ENCODE measurements at regions not wholly inside any gene's neighbourhood (a gene's known extent, or its start where the extent isn't known, plus 50 kb on each side); places are given as distances from the start of the nearest gene placed in this dataset.

DNA sequence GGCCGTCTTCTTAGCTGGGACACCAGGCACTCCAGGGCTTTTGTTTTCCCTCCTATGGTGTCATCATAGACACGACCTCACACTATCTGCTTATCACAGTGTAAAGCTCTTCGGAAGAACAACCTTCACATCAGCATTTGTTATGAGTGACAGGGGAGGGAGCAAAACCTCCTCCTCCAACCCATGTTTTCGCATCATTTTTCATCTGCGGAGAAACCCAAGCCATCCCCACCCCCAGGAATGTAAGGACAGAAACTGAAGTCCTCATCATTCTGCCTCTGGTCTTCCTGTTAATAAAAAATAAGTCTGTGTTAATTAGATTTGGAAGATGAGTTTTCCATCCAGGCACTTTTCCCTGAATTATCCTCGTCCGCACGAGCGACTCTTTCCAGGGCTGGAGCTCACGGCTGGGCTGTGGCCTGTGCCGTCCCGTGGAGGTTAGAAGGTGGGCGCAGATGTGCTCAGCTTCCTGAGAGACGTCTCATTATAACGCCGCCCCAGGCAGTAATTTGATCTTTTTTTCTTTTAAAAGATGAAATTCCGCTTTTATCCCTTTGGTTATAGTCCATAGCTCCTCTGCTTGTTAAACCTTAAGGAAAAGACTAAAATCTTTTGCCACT is 101.6 kb upstream of the TMEM18 start:
- no peak for DNase-seq

DNA sequence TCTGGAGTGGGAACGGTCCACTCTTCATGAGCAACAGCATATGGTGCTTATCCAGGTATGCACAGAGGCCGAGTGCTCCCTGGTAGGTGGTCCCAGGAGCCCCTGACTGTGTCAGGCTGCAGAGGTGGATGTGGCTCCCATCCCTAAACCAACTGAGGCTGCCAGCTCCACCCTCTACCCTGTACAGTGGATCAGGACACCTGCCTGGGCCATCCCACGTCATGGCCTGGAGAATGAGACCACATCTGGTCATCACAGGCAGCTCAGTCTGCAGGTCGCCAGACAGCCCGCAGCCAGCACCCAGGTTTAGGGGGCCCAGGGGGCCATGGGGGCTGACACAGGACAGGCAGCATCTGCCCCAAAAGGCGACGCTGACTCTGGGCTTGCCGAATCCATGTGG is 100.3 kb upstream of the TMEM18 start:
- no peak for DNase-seq

DNA sequence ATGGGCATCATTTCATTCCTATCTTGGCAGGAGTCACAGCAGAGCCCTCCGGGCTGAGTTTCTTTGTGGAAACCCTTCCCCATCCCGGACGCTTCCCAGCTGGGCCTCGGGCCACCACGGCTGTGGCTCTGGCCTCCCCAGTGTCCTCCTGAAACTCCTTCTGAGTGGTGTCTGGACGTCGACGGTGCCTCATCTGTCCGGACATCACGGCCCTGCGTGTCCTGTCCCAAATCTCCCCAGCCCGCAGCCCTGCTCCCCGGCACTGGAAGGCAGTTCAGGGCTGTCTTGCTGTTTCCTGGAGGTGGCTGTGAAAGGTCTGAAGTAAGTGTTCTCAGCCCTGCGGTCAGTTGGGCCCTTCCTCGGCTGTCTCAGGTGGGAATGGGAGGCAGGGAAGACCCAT is 99.8 kb upstream of the TMEM18 start:
- DNase-seq: no peak

DNA sequence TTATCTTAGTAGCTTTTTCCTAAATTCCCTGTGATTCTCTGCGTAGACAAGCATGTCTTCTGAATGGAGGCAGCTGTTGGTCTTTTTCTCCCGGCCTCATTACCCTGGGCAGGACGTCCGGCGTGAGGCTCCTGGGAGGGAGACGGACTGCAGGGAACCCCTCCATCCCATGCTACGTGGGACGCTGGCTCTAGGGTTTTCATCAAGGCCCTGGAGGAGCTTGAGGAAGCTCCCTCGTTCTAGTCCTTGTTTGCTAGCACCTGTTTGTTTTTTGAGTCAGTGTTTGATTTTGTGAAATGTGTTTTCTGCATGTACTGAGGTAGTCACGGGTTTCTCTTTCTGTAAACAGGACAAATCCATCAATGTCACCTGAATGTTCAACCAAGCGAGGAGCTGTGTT is 99.3 kb upstream of the TMEM18 start:
- no peak for DNase-seq

DNA sequence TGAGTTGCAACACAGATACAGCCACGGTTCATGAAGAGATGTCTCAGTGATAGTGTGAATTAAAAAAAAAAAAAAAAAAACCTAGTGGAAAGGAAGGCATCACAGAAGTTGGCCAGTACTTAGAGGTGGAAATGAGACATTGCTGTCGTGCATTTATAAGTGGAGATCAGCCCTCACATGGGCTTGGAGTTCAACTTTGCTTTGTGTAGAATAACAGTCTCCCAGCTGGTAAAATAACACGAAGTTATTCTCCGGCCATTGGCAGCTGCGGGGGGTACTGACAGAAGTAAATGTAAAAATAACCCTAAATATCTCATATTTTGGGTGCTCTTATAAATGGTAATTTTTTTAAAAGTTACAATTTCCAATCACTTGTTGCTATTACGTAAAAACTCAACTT is 98.8 kb upstream of the TMEM18 start:
- no peak for DNase-seq

DNA sequence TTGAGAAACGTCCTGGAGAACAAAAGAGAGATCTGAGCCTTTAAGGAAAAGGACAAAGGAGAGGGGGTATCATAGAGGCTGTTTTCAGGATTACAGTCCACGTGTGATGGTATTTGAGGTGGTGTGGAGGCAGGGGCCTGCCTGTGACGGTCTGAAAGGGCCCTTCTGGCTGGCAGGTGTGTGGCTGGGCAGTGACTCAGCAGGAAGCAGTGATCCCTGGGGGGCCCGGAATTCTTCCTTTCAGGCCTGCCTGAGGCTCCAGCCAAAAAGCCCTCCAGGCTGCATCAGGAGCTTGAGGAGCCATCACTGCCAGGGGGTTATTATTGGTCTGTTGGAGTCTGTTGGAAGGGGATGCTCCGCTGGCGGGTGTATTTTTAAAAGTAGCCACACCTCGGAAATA is 97.2 kb upstream of the TMEM18 start:
- no peak for DNase-seq

DNA sequence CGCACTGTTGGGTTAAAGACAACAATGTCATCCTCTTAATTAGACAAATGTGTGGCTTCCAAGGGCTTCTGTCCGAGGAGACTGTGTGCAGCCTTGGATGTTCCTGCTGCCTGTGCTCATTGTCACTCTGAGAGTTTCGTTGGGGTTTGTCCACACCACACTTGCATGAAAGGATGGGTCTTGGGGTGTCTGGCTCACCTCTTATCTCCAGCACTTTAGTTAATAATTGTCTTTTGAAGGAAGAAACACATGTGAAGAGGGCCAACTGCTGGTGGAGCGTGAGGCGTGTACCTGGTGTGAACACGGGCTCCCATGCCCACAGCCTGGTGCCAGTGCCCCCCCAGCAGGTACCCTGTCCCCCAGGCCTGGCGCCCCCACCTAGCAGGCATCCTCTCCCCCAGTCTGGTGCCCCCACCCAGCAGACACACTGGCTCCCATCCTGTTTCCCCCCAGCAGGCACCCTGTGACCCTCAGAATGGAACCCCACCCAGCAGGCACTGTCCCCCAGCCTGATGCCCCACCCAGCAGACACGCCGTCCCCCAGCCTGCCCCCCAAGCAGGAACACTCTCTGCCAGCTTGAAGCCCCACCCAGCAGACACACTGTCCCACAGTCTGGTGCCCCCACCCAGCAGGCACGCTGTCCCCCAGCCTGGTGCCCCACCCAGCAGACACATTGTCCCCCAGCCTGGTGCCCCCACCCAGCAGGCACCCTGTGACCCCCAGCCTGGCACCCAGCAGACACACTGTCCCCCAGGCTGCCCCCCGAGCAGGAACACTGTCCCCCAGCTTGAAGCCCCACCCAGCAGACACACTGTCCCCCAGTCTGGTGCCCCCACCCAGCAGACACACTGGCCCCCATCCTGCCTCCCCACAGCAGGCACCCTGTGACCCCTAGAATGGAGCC is 96.3 kb upstream of the TMEM18 start:
- DNase-seq: no peak

DNA sequence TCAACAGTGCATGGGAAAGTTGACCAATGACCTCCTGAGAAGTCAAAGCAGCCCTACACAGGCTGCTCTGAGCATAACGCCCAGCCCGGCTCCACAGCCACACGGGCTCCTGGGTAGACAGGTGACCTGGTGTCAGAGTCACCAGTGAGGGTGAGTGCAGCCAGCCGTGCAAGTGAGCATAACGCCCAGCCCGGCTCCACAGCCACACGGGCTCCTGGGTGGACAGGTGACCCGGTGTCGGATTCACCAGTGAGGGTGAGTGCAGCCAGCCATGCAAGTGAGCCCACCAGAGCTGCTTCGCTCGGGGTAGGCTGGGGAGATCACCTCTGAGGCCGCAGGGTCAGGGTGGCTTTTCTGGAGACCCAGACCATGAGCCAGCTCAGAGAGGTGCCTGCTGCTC is 94.3 kb upstream of the TMEM18 start:
- no peak for DNase-seq

DNA sequence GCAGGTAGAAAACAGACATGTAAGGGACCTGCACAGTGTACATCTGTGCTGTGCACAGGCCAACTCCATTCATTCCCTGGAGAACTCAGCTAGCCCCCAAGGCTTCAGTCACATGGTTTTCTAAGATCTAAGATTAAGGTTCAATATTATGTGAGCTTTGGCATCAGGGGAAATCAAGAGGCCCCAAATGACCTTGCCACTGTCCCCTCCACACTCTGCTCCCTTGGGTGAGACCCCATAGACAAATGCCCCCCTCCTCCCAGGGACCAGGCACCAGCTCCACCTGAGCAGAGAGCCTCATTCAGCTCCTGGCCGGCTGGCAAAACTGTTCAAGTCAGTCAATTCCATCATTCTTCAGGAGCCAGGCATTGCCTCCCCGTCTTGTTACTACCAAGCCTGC is 93.6 kb upstream of the TMEM18 start:
- no peak for DNase-seq

DNA sequence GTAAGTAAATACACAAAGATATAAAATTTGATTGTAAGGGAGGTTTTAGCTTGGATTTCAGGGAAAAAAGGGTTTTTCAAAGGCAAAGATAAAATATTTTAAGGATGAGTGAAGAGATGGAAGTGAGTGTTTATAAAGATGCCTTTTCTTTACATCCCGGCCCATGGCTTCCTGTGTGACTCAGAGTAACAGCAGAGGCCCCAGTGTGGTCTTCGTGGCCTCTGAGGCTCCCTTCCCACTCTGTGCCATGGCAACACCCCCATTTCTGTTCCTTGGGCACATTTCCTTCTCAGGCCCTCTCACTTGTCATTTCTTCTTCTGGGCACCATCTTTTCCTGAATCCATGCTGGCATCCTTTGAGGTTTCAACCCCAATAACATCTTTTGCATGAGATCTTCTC is 92.6 kb upstream of the TMEM18 start:
- no peak for DNase-seq

DNA sequence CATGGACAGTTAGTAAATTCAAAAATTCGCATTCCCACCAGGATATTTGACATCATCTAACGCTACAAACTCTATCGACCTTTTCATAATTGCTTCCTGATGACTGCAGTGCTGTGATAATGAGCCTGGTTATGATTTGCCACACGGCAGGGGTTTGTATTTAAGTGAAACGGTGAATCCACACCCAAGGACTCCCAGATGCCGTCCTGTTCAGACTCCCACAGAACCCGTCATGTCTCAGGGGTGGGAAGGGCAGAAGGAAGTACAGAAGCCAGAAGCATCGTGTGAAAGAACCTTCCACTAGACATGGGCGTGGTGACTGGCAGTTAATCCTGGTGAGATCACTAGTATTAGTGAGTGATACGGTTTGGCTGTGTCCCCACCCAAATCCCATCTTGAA is 91.2 kb upstream of the TMEM18 start:
- no peak for DNase-seq

DNA sequence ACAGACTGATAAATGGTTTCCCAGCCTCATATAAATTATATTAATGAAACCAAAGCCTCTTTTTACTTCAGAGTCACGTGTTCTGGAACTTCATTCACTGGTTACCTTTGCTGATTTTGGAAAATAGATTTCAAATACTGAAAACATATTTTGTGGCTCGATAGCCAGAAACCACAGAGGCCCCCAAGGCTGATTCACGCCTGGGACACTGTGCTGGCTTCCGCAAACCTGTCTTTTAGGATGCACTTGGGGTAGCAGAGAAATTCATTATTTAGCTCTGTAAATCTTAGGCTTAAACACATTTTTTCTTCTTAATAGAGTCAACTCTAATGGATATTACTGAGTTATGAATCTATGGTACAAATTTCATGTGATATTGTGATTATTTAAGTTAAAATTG is 90.7 kb upstream of the TMEM18 start:
- DNase-seq: no peak

DNA sequence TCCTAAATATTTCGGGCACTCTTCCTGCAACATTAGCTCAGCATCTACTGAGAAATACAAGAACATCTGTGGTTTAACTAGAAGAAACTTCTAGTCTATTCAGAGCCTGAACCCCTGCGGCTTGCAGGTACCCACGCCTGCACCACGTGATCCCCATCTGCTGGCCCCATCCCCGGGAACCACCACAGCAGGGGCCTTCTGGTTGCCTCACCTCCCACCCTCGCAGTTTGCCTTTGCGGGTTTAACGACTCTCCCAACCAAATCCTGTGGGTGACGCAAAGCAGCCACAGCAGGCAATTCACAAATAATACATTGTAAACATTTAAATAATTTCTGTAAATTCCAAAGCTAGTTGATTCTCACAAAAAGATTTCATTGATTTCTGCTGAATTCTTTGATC is 90.2 kb upstream of the TMEM18 start:
- peak; percentile 10 to 69 for DNase-seq

DNA sequence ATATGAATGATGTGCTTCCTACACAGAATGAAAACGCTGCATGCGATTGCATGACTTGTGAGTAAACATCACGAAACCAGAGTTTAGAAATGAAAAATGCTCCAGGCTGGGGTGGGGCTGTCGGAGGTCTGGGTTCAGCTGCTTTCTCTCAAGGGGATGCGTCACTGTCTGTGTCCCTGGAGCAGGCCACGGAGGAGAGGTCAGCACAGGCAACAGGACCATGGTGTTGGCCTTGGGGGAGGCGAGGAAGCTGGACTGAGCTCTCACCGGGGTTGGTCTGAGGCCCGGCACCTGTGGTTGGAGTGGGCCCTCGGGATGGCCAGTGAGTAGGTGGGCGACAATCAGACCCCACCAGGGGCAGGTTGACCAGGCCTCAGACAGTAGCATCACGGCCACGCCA is 89.0 kb upstream of the TMEM18 start:
- DNase-seq: no peak

DNA sequence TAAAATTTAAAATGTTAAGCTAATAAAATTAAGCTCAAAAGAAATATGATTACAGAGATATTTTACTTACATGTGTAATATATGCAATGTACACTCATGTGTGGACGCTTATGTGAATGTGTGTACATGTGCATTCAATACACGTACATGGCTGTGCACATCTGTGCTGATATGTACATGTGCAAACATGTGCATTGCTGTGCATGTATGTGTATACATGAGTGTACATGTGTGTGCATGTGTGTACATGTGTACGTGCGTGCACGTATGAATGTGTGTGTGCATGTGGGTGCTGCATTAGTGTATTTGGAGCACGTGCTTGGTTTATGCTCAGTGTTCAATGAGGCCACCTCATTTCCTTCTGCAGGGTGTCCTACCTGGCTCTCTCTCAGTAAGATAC is 88.2 kb upstream of the TMEM18 start:
- no peak for DNase-seq

DNA sequence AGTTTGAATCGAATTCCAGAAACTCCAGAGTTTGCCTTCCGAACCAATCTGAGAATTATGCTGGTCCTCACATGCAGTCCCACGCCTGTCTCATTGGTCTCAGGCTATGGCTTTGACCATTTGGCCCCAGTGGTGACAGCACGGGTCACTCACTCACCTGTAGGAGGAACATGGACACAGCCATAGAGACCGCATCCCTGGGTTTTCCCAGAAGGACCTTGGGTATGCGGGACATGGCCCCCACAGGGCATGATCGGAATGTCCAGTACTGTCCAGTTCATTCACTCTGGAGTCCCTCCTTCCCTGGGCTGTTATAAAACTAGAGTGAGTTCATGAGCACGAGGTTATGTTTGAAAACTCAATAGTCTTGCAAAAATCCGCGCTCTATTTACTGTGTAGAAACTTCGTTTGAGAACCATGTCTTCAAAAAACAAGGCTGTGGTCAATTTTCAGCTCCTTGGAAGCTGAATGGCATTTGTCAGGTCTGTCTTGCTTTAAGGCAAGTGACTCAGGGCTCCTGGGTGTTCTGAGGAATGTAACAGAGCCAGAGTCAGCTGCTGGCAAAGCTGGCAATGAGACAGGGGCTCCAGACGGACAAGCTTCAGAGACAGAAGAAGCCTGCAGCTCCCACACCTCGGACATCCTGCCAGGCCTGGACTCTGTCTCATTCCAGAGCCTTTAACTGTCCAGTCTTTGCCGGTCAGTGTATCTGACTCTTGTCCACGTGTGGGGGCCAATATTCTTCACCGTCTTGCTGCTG is 86.7 kb upstream of the TMEM18 start:
- DNase-seq: no peak

DNA sequence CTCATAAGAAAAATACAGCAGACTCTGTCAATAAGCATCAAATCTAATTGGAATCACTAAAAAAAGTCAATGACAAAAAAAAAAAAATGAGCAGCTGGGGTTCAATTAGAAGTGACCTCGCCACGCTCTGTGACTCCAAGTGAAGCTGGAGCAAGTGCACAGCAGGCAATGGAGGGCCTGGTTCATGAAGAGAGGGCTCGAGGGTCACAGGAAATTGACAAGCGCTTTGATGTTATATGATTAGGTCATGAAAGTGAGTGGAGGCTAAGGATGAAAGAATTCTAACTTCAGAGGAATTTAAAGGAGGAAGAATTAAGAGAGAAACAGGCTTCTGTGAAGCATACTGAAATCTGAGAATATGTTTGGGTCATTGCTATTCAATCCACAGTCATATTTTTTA is 85.4 kb upstream of the TMEM18 start:
- DNase-seq: no peak

DNA sequence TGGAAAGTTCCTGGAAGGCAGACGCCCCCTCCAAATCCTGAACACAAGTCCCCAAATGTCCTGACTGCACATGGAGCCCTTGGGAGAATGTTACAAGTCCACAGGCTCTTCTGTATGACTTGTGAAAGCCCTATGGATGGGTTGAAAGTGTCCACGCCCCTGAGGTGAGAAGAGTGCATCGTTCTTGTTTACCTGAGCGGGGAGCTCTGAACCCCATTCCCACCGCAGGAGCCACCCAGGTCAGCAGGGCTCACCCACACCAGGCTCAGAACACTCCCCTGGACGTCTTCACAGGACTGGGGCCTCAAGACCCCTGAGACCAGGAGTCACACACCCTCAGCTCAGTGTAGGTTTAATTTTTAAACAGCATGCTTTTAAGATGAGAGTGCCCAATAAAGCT is 84.2 kb upstream of the TMEM18 start:
- no peak for DNase-seq

DNA sequence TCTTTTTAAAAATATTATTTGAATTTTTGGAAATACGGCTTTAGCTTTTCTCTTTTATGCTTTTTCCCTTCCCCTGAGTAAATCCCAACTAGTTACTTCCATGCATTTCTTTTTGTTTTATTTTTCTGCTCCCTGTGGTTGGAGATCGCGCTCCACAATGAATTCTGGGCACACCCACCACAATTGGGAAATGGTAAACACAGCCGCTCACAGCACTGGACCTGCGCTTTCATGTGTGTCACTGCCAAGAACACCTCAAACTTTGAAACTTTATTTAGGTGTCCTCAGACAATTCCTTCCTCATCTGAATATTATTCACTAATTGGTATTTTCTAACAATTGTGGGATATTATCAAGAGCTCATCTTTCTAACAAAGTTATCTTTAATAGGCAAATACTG is 82.8 kb upstream of the TMEM18 start:
- DNase-seq: no peak

DNA sequence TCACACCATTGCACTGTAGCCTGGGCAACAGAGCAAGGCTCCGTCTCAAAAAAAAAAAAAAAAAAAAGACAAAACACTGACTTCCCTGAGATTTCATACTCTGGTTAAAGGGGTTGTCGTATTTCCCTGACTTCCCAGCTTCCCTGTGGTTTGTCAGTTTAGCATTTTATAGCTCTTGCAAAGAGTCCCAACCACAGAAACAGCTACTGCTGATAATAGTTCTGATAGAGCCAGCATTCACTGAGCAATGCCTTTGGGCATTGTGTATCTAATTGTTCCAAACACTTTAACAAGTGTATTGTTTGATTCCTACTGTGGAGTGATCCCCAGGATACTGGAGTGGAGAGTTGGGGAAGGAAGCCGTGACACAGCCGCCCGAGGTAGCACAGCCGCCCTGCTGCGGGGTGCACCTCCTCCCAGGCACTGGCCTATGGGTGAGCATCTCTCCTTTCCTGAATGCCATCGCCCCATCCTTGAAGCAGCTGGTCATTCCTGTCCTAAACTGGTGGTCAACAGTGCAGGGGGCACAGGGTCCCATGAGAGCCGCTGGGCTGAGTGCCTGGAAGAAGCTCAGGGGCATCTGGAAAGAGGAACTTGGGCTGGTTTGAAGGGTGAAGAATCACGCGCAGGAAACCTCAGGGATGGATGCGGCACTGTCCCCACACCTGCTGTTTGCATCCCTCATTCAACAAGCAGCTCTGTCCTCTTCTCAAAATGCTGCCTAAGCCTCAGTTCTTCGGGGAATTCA is 81.0 kb upstream of the TMEM18 start:
- DNase-seq: no peak

DNA sequence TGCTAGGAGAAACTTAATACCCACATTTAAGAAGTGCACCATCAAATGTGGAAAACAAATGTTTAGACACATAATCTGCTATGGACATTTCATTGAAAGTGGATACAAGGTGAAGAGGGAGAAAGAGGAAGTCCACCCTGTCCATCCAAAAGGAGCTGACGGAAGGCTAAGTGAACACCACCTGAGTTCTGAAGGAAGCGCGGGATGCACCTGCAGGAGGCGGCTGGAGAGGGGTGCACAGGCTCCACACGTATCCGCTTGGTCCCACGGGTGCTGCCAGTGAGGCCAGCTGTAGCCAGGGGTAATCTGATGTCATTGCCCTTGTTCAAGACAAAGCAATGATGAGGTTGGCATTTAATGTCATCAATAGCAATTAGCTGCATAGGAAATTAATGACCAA is 75.9 kb upstream of the TMEM18 start:
- no peak for DNase-seq

DNA sequence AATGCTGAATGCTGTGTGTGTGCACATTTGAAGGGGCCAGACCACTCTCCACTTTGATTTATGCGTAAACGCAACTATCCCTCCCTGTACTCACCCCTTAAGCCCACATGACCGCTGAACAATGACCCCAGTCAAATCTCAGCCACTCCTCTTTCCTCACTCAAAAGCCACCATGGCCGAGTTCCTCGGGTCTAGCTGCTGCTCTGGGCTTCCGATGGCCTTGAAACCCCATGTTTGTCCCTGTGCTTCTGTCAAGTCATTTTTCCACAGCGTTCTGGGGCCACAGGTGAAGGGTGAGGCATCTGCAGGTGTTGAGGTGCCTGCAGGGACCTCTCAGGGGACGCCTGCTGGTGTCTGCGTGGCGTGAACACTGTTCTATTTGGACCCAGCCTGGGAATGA is 74.3 kb upstream of the TMEM18 start:
- DNase-seq: no peak

DNA sequence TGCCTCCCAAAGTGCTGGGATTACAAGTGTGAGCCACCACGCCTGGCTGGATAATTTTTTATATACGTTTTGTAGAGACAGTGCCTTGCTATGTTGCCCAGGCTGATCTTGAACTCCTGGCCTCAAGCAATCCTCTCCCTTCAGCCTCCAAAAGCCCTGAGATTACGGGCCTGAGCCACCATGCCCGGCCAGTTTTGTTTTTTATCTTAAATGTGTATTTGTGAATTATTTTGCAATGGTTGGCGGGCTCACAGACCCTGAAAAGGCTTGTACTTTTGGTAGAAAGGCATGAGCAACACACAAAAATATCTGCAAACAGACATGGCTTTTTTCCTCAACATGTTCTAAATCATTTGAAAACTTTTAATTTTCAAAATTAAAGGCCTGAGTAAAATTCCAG is 73.4 kb upstream of the TMEM18 start:
- DNase-seq: no peak

All from NCI-H526 (cell line).